OCI-LY7 (cell line): ENCODE measurements at regions not wholly inside any gene's neighbourhood (a gene's known extent, or its start where the extent isn't known, plus 50 kb on each side); places are given as distances from the start of the nearest gene placed in this dataset.

ENCODE experiments used
- CTCF ChIP-seq: fragments of 200-600 bp; sonication (generic); conservative IDR thresholded peaks from 2 replicates; pipeline ENCODE4 v1.5.1; 2014; ENCODE audit warnings: mild to moderate bottlenecking, antibody characterized with exemption, low read length, moderate library complexity, mixed read lengths
- EZH2phosphoT487 ChIP-seq: fragments of 200-600 bp; sonication (generic); IDR thresholded peaks from 2 replicates; pipeline ENCODE4 v1.6.1; 2018; ENCODE audit warnings: low read depth, borderline replicate concordance, mild to moderate bottlenecking, mixed run types, antibody characterized with exemption, low read length, moderate library complexity, mixed read lengths

DNA sequence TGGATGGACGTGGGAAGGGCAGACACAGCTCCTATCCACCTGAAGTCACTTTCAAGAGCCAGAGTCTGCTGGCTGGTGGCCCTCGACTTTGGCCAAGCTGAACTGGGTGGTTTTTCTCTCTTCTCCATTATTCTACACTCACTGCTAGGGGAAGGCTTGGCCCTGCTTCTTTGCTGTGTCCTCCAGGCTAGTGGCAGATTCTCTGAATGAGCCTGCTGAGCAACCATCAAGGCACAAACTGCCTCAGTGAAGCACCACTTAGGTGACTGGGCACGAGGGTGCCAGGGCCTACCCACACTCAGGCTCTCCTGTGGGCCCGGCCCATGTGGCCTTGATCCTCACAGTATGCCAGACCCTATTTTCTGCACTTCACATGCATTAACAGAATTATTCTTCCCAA, 92.0 kb downstream of the PJA1 start:
- TF ChIP-seq CTCF (no peak), EZH2phosphoT487 (no peak)
